DOHH2 (cell line): ENCODE measurements at regions not wholly inside any gene's neighbourhood (a gene's known extent, or its start where the extent isn't known, plus 50 kb on each side); places are given as distances from the start of the nearest gene placed in this dataset.

ENCODE experiments used
- EZH2phosphoT487 ChIP-seq: fragments of 200-600 bp; sonication (generic); IDR thresholded peaks from 2 replicates; pipeline ENCODE4 v1.6.1; 2017; ENCODE audit warnings: borderline replicate concordance, mild to moderate bottlenecking, antibody characterized with exemption, low read length, moderate library complexity, mixed read lengths
- TF ChIP-seq, protein P1 (sequence below): fragments of 200-600 bp; sonication (generic); IDR thresholded peaks from one replicate; pipeline ENCODE4 v1.5.1; 2014; ENCODE audit warnings: antibody characterized with exemption, mild to moderate bottlenecking, low read depth, low read length; ENCODE audit not compliant: poor library complexity, severe bottlenecking

DNA sequence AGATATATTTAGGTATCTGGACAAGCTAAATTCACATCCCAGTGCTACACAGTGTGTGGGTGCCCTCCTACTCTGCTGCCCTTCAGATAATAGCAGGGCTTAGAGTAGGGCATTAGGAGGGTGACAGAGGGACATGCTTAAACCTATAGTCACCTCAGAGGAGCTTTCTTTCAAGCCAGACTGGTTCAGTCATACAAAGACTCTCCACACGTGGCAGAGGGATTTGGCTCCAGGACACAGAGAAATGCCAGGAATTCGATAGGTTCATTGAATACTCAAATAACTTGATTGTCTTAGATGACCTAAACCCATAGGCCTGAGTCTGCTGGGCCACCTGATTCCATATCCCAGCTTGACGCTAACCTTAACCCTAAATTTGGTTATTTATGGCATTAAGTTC is 163.5 kb downstream of the TPH2 start:
- TF ChIP-seq, protein P1, sequence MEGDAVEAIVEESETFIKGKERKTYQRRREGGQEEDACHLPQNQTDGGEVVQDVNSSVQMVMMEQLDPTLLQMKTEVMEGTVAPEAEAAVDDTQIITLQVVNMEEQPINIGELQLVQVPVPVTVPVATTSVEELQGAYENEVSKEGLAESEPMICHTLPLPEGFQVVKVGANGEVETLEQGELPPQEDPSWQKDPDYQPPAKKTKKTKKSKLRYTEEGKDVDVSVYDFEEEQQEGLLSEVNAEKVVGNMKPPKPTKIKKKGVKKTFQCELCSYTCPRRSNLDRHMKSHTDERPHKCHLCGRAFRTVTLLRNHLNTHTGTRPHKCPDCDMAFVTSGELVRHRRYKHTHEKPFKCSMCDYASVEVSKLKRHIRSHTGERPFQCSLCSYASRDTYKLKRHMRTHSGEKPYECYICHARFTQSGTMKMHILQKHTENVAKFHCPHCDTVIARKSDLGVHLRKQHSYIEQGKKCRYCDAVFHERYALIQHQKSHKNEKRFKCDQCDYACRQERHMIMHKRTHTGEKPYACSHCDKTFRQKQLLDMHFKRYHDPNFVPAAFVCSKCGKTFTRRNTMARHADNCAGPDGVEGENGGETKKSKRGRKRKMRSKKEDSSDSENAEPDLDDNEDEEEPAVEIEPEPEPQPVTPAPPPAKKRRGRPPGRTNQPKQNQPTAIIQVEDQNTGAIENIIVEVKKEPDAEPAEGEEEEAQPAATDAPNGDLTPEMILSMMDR: no peak
- no peak for TF ChIP-seq EZH2phosphoT487
